Activated CD4-positive, alpha-beta memory T cell treated with anti-CD3 and anti-CD28 coated beads, Interleukin-2, amount 10 ng/mL, durations not matched to agents 7 days and 5 days (primary cell): ENCODE measurements at regions not wholly inside any gene's neighbourhood (a gene's known extent, or its start where the extent isn't known, plus 50 kb on each side); places are given as distances from the start of the nearest gene placed in this dataset.
"Not testable (repeated sequence)": the region's sequence is repeated elsewhere in the genome, so short reads cannot be mapped to it uniquely, and the experiment has no call there.

Source experiments
- CTCF ChIA-PET: fragments of 350-600 bp; sonication (Branson Sonifier 250); formaldehyde crosslinking; loops from one replicate; lab custom pipeline; 2021; ENCODE audit warnings: antibody characterized with exemption, inconsistent platforms; lab: Charles Lee
- POLR2A ChIA-PET: fragments of 350-600 bp; sonication (Branson Sonifier 250); formaldehyde crosslinking; loops from one replicate; lab custom pipeline; 2021; ENCODE audit warnings: antibody characterized with exemption; lab: Charles Lee
- DNase-seq: peaks from one replicate; pipeline ENCODE4 v3.0.0-alpha.2; 2020
- H3K27ac Mint-ChIP-seq: one replicate; pipeline ENCODE4 v1.8.0; 2021; ENCODE audit warnings: mild to moderate bottlenecking, mixed read lengths
- H3K27me3 Mint-ChIP-seq: one replicate; pipeline ENCODE4 v1.8.0; 2021; ENCODE audit warnings: mixed read lengths
- H3K36me3 Mint-ChIP-seq: one replicate; pipeline ENCODE4 v1.8.0; 2021; ENCODE audit warnings: low read depth, mixed read lengths
- H3K4me1 Mint-ChIP-seq: one replicate; pipeline ENCODE4 v1.8.0; 2021; ENCODE audit warnings: mixed read lengths
- H3K4me3 Mint-ChIP-seq: one replicate; pipeline ENCODE4 v1.8.0; 2021; ENCODE audit warnings: mild to moderate bottlenecking, mixed read lengths
- H3K9me3 Mint-ChIP-seq: one replicate; pipeline ENCODE4 v1.8.0; 2021; ENCODE audit warnings: mixed read lengths

- POLR2A ChIA-PET = no interaction called here
- no peak for DNase-seq
- H3K27ac Mint-ChIP-seq = no peak overlapping the region
- H3K9me3 Mint-ChIP-seq = peaks cover 16% of the 10 kb centered on the region
- H3K4me1 Mint-ChIP-seq = no peaks in the 10 kb centered on the region
- peaks cover 4% of the 10 kb centered on the region for H3K36me3 Mint-ChIP-seq
- CTCF ChIA-PET = no interaction called here
- H3K27me3 Mint-ChIP-seq = no peaks in the 10 kb centered on the region
- H3K4me3 Mint-ChIP-seq = no peak overlapping the region
Measured at GRCh38 chr4:116010923-116011322, 897.5 kb upstream of the NDST4 start.

- Mint-ChIP-seq H3K27ac (no peak overlapping the region), H3K4me1 (peaks cover 4% of the 10 kb centered on the region), H3K9me3 (peaks cover 4% of the 10 kb centered on the region), H3K27me3 (no peaks in the 10 kb centered on the region), H3K4me3 (no peak overlapping the region), H3K36me3 (no peaks in the 10 kb centered on the region)
- ChIA-PET CTCF (no interaction called here), POLR2A (no interaction called here)
- no peak for DNase-seq
Measured at GRCh38 chr4:116005806-116006088, 892.3 kb upstream of the NDST4 start.

GRCh38 chr4:116005037-116005805, 891.8 kb upstream of the NDST4 start:
- Mint-ChIP-seq H3K27ac (peak overlapping the region; percentile 14), H3K4me3 (no peak overlapping the region), H3K36me3 (no peaks in the 10 kb centered on the region), H3K27me3 (no peaks in the 10 kb centered on the region), H3K4me1 (peaks cover 4% of the 10 kb centered on the region), H3K9me3 (peaks cover 4% of the 10 kb centered on the region)
- CTCF ChIA-PET = no interaction called here
- POLR2A ChIA-PET = no interaction called here
- no peak for DNase-seq

GRCh38 chr4:116001291-116001690, 887.9 kb upstream of the NDST4 start:
- H3K27me3 Mint-ChIP-seq = no peaks in the 10 kb centered on the region
- ChIA-PET POLR2A (no interaction called here), CTCF (no interaction called here)
- H3K9me3 Mint-ChIP-seq = peaks cover 4% of the 10 kb centered on the region
- H3K4me1 Mint-ChIP-seq = peaks cover 4% of the 10 kb centered on the region
- no peak for DNase-seq
- no peaks in the 10 kb centered on the region for H3K36me3 Mint-ChIP-seq
- no peak overlapping the region for H3K27ac Mint-ChIP-seq
- no peak overlapping the region for H3K4me3 Mint-ChIP-seq

DNA sequence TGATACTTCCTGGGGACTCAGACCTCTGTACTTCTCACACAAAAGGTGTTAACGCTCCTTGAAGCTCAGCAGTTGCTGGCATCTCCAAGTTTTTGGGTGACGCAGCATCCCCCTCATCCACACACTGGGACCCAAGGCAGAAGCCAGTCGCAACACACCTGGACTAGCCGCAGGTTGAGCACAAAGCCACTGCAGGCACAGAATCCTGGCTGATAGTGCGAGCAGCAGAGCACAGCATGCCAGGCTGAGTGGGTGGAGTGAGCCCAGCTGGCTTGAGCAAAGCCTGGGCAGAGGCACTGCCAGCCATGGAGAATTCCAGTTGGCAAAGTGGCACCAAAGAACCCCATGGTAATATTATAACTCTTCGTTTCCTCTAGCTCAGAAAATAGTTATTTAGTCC, 873.2 kb upstream of the NDST4 start:
- Mint-ChIP-seq H3K27me3 (no peaks in the 10 kb centered on the region), H3K27ac (no peak overlapping the region), H3K4me1 (no peaks in the 10 kb centered on the region), H3K9me3 (no peaks in the 10 kb centered on the region), H3K36me3 (no peaks in the 10 kb centered on the region), H3K4me3 (no peak overlapping the region)
- ChIA-PET CTCF (no interaction called here), POLR2A (no interaction called here)
- no peak for DNase-seq

GRCh38 chr4:115975421-115976001, 862.1 kb upstream of the NDST4 start:
- not testable (repeated sequence) for H3K27ac Mint-ChIP-seq

DNA sequence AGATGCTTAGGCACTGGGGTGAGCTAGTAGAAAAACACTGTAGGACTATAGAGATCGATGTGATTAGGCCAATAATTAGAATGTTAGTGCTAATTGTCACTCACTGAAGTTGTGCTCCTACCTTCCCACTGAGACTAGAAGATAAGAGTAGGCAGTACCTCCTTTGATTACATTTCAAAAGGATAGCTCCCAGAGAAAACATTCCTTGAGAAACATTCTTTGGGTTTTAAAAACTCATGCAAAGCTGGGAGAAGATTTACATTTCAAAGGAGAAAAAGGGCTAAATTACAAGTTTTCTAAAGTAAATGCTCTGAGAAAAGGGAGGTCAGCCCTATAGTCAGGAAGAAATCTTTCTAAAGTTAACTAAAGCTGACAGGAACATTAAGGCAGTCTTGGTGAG, 860.3 kb upstream of the NDST4 start:
- no peaks in the 10 kb centered on the region for H3K4me1 Mint-ChIP-seq
- ChIA-PET POLR2A (no interaction called here), CTCF (no interaction called here)
- no peak for DNase-seq
- no peaks in the 10 kb centered on the region for H3K36me3 Mint-ChIP-seq
- H3K27me3 Mint-ChIP-seq = no peaks in the 10 kb centered on the region
- H3K27ac Mint-ChIP-seq = no peak overlapping the region
- no peak overlapping the region for H3K4me3 Mint-ChIP-seq
- no peaks in the 10 kb centered on the region for H3K9me3 Mint-ChIP-seq

More at GRCh38 chr4:115975421-115976001, 862.1 kb upstream of the NDST4 start:
- POLR2A ChIA-PET, H3K27me3 Mint-ChIP-seq, CTCF ChIA-PET, DNase-seq, H3K4me3 Mint-ChIP-seq, H3K36me3 Mint-ChIP-seq, H3K4me1 Mint-ChIP-seq, H3K9me3 Mint-ChIP-seq: not testable (repeated sequence)

DNA sequence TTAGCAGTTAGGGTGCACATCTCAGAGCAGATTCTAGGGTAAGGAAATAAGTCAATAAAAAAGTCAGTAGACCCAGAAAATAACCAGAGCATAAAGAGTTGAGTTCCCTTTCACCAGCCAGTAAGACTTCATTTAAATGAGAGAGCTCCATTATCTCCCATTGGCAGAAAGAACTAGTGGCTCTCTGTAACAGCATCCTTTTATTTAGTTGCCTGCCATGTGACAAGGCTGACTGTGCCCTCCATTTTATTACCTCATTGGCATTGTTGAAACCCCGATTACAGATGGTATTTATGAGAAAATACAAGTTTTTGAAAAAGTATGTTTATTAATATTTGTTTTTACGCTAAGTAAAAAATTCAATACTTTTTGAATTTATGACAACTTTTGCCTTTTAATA, 859.5 kb upstream of the NDST4 start:
- POLR2A ChIA-PET = no interaction called here
- DNase-seq = no peak
- Mint-ChIP-seq H3K4me3 (no peak overlapping the region), H3K4me1 (no peaks in the 10 kb centered on the region), H3K36me3 (no peaks in the 10 kb centered on the region), H3K27ac (no peak overlapping the region), H3K27me3 (no peaks in the 10 kb centered on the region), H3K9me3 (no peaks in the 10 kb centered on the region)
- CTCF ChIA-PET = no interaction called here

- Mint-ChIP-seq H3K27ac (no peak overlapping the region), H3K9me3 (no peaks in the 10 kb centered on the region), H3K4me3 (no peak overlapping the region), H3K4me1 (no peaks in the 10 kb centered on the region), H3K36me3 (no peaks in the 10 kb centered on the region), H3K27me3 (no peaks in the 10 kb centered on the region)
- ChIA-PET POLR2A (no interaction called here), CTCF (no interaction called here)
- DNase-seq = no peak
Measured at GRCh38 chr4:115970859-115971258, 857.4 kb upstream of the NDST4 start.

GRCh38 chr4:115969756-115970155, 856.3 kb upstream of the NDST4 start:
- DNase-seq = no peak
- H3K9me3 Mint-ChIP-seq = no peaks in the 10 kb centered on the region
- no peak overlapping the region for H3K4me3 Mint-ChIP-seq
- no peaks in the 10 kb centered on the region for H3K27me3 Mint-ChIP-seq
- H3K36me3 Mint-ChIP-seq = no peaks in the 10 kb centered on the region
- no peak overlapping the region for H3K27ac Mint-ChIP-seq
- ChIA-PET CTCF (no interaction called here), POLR2A (no interaction called here)
- no peaks in the 10 kb centered on the region for H3K4me1 Mint-ChIP-seq

DNA sequence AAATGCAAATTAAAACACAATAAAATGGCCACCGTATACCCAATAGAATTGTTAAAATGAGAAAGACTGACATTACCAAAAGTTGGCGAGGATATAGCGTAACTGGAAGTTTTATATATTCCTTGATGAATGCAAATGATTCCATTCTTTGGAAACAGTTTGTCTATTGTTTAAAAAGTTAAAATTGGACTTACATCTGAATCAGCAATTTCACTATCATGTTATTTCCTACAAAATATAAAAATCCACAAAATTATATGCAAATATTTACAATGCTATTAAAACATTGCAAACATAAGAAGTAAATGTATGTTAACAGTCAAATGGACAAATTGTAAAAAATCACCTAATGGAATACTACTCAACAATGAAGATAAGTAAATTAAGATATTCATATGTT, 852.2 kb upstream of the NDST4 start:
- Mint-ChIP-seq H3K27ac (no peak overlapping the region), H3K36me3 (no peaks in the 10 kb centered on the region), H3K27me3 (no peaks in the 10 kb centered on the region), H3K4me3 (no peak overlapping the region), H3K9me3 (no peaks in the 10 kb centered on the region), H3K4me1 (no peaks in the 10 kb centered on the region)
- ChIA-PET CTCF (no interaction called here), POLR2A (no interaction called here)
- no peak for DNase-seq

DNA sequence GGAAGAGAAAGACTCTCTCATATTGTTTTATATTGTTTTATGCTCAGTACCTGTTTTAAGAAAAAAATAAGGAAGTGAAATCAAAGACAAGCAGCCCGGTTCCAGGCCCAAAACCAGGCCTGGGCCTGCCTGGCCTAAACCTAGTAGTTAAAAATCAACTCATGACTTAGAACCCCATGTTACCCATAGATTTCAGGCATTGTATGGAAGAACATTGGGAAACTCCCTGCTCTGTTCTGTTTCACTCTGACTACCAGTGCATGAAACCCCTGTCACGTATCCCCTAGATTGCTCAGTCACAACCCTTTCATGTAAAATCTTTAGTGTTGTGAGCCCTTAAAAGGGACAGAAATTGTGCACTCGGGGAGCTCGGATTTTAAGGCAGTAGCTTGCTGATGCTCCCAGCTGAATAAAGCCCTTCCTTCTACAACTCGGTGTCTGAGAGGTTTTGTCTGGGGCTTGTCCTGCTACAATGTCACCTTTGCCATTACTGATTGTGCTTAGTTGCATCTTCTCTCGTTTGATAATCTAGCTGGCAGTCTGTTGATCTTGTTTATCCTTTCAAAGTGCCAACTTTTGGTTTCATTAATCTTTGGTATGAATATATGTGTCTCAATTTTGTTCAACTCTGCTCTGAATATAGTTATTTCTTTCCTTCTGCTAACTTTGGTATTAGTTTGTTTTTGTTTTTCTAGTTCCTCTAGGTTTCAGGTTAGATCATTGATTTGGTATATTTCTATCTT, 842.8 kb upstream of the NDST4 start:
- CTCF ChIA-PET, H3K4me3 Mint-ChIP-seq, POLR2A ChIA-PET, H3K9me3 Mint-ChIP-seq, H3K4me1 Mint-ChIP-seq, H3K36me3 Mint-ChIP-seq, H3K27ac Mint-ChIP-seq, H3K27me3 Mint-ChIP-seq, DNase-seq: not testable (repeated sequence)

- CTCF ChIA-PET = no interaction called here
- Mint-ChIP-seq H3K27me3 (no peaks in the 10 kb centered on the region), H3K27ac (no peak overlapping the region), H3K36me3 (peaks cover 3% of the 10 kb centered on the region), H3K9me3 (peaks cover 5% of the 10 kb centered on the region), H3K4me3 (no peak overlapping the region), H3K4me1 (peaks cover 14% of the 10 kb centered on the region)
- DNase-seq = no peak
- POLR2A ChIA-PET = no interaction called here
Measured at GRCh38 chr4:115950806-115951205, 837.4 kb upstream of the NDST4 start.
